NCI-H510A (cell line): ENCODE measurements at regions not wholly inside any gene's neighbourhood (a gene's known extent, or its start where the extent isn't known, plus 50 kb on each side); places are given as distances from the start of the nearest gene placed in this dataset.

Experiments
- DNase-seq: peaks from one replicate; lab custom pipeline; 2025; lab: John Stamatoyannopoulos, UW

DNA sequence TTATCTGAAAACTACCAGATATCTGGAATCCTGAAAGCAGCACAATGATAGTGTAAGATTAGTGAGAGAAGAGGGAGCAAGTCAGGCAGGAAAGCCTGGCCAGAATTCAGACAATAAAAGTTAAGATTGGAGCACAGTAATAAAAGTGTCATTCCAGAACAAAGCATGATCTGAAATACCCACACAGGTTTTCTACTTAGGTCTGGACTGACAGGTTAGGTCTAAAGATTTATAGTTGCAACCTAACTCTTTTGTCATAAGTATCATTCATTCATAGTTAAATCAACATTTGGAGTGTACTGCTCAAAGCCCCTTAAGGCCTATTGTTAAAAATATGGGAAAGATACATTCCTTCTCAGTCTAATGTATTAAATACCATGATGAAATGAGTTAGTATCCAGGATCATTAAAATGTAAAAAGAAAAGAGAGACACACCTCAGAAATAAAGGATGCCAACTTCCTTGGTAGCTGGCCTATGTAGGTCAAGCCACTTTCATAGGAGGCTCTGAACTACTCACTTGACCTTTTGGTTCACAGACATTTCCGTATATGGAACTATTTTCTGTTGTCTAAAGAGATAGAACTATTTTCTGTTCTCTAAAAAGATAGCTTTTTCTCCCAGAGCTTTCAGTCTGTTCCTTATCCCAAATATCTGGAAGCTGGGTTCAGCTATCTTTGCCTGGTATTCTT lies 105.2 kb downstream of the FAS start:
- DNase-seq, result no peak

- DNase-seq, result no peak
Observed at GRCh38 chr10:89093728-89094127, 103.1 kb downstream of the FAS start.

- DNase-seq, result no peak
Observed at GRCh38 chr10:89092981-89093380, 102.4 kb downstream of the FAS start.

DNA sequence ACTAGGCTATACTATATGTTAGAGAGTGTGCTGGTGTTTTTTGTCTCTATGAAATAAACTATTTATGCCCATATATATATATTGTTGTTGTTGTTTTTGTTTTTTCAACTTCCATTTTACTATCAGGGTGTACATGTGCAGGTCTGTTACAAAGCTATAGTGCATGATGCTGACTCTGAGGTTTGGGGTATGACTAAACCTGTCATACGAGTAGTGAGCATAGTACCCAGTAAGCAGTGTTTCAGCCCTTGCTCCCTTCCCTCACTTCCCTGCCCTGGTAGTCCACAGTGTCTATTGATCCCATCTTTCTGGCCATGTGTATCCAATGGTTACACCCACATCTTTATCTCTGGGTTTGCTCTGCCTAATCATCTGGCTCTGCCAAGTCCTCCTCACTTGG lies 101.8 kb downstream of the FAS start:
- DNase-seq, result no peak

DNA sequence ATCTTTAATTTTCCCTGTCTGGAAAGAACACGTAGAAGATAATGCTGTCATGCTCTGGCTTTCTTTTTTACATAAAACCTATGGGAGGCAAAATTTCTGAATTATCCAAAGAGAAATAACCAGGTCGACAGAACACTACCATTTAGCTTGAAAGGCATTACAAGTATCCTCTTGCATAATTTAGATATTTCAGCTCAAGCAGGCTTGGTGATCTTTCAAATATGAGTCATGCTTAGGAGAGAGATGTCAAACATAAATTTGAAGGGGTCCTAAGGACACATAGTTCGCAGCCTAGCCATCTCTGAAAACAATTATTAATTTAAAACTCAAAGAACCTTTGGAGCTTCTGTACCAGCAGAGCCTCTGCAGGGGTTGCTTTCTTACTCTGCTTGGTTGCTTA lies 100.9 kb downstream of the FAS start:
- DNase-seq, result no peak

- DNase-seq, result no peak
Observed at GRCh38 chr10:89090756-89091445, 100.3 kb downstream of the FAS start.

DNA sequence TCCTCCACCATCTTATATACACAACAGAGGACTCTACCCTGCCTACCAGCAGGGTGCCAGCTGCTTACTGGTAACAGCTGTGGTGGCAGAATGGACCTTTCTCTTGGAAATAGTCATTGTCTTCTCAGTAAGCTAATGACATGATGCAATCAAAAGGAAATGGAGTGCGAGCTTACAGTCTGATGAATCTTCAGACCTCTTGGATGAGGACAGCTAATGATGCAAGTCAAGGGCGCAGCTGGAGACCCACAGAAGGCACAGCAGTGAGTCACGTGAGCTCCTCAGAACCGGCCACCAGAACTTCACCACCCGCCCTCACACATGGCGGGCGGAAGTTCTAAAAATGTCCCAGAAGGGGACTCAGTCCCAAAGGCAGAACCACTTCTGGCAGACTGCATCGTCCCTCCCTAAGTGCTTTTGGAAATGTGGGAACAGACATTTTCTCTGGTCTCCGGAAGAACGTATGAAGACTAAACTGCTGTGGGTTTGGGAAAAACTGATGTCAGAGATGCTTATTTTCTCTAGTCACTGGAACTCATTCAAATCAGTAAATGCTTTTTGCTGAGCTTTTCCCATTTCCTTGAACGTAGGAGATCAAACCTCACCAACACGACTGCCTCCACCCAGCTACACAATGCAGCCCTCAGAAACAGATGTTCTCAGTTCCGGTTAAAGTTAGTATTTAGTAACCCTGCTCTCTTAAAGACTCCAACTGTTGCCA lies 96.4 kb downstream of the FAS start:
- no peak for DNase-seq

GRCh38 chr10:89085153-89085552 lies 94.6 kb downstream of the FAS start:
- DNase-seq, result no peak

DNA sequence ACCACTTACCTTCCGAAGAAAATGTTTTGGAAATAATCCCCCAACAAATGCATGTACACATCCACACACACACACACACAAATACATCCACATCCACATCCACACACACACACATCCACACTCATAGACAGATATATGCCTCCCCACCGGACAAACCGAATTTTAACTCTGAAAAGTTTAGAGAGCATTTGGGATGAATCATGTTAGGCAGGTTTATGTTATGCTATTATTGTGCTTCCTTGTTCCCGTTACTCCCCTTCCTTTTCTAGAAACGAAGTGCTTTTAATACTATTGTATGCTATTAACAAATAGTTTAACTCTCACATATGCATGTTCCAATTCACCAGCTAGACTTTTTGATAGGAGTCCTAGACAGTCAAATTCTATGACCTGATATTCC lies 91.5 kb downstream of the FAS start:
- no peak for DNase-seq

- no peak for DNase-seq
Observed at GRCh38 chr10:89080660-89081059, 90.1 kb downstream of the FAS start.

- DNase-seq, result no peak
Observed at GRCh38 chr10:89079961-89080360, 89.4 kb downstream of the FAS start.

DNA sequence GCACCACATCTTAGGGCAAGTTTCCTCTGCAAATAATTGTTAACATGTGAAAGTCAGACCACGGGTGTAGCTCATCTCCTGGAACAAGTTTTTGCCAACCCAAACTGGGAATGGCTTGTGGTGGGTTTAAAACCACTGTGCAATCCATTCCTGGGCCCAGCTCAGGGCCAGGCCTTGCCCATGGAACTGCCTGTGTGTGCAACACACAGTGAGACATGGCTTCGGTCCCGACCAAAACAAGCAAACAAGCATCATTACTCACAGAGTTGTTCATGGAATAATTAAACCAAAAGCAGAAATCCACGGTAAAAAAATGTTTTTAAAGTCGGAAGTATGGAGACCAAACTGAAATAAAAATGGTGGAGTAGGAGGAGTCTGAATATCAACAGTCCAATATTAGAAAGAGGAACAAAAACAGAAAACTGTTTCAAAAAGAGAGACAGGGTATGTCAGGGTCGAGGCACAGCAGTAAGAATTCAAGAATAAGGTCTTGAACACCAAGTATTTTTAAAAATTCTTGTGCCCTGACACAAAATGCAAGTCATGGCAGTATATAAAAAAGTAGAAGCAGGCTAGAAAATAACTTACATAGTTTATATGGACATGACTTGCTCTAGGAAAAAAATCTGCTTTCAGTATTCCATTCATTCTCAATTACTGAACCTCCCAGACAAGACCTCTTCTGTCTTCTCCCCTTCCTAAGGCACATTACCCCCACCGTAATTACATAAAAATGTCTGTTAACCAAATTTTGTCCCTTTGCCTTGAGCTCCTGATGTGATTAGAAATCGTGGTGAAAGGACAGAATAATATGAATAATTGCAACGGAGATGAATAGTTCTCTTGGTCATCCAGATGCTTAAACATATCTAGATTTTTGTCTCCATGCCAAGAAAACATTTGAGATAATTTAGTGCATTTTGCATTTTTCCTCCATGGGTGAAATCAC lies 88.4 kb downstream of the FAS start:
- no peak for DNase-seq

- no peak for DNase-seq
Observed at GRCh38 chr10:89076120-89076519, 85.5 kb downstream of the FAS start.

DNA sequence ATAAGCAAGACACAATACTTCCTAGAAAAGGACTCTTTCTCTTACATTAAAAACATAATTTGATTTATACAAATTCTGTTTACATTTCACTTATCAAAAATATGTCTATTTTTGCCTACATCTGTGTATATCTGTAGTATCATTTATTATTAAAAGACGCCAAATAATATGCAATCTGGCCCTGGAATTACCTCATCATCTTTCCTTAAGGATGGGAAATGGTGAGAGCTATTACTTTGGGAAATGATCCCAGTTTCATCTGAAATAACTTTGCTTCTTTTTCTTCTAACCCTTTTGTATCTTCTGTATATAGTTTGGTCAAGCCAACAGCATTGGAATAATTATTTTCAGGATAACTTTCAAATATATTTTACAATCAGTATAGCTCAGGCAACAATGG lies 85.0 kb downstream of the FAS start:
- no peak for DNase-seq

GRCh38 chr10:89074120-89074519 lies 83.5 kb downstream of the FAS start:
- DNase-seq, result no peak

GRCh38 chr10:89073719-89074118 lies 83.1 kb downstream of the FAS start:
- no peak for DNase-seq

- no peak for DNase-seq
Observed at GRCh38 chr10:89069589-89069988, 79.0 kb downstream of the FAS start.
